AG04450 (cell line): ENCODE measurements at regions not wholly inside any gene's neighbourhood (a gene's known extent, or its start where the extent isn't known, plus 50 kb on each side); places are given as distances from the start of the nearest gene placed in this dataset.

Experiments used
- CTCF ChIA-PET: fragments of 300-600, 350-600 bp; formaldehyde crosslinking; extraction: SDS; loops from one replicate; lab custom pipeline; 2022; ENCODE audit warnings: antibody characterized with exemption, inconsistent platforms; lab: Charles Lee
- POLR2A ChIA-PET: fragments of 350-600 bp; formaldehyde crosslinking; extraction: SDS; loops from one replicate; lab custom pipeline; 2021; ENCODE audit warnings: antibody characterized with exemption, inconsistent platforms; lab: Yijun Ruan, JAX
- DNase-seq: peaks from one replicate; pipeline ENCODE4 v3.0.0-alpha.2; 2011; ENCODE audit warnings: low read depth, low spot score
- H3K27ac ChIP-seq: one replicate; pipeline ENCODE4 v1.5.1; 2012; ENCODE audit warnings: low read depth, low read length, control low read depth
- H3K27me3 ChIP-seq: one replicate; pipeline ENCODE4 v1.6.0; 2012; ENCODE audit warnings: low read length; ENCODE audit not compliant: control insufficient read depth, insufficient read depth
- H3K4me3 ChIP-seq: 2 replicates; pipeline ENCODE4 v1.5.1; 2011; ENCODE audit warnings: mild to moderate bottlenecking, low read depth, low read length, control low read depth
- H3K9me3 ChIP-seq: 2 replicates; pipeline ENCODE4 v1.5.1; 2012; ENCODE audit warnings: low read length; ENCODE audit not compliant: control insufficient read depth, insufficient read depth
- TF ChIP-seq, protein P1 (sequence below): IDR thresholded peaks from 2 replicates; pipeline ENCODE4 v1.5.1; 2011; ENCODE audit warnings: low read depth, low read length, control low read depth, inconsistent platforms

DNA sequence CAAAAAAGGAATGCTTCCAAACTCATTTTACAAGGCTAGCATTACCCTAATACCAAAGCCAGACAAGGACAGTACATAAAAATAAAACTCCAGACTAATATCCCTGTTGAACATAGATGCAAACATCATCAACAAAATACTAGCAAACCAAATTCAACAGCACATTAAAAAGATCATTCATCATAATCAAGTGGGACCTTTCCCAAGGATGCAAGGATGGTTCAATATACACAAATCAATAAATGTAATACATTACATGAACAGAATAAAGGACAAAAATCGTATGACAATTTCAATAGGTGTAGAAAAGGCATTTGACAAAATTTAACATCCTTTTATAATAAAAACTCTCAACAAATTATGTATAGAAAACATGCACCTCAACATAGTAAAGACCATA is 66.6 kb upstream of the CNR1 start:
- no peak overlapping the region for H3K4me3 ChIP-seq
- no peak overlapping the region for H3K27ac ChIP-seq
- no peak for DNase-seq
- POLR2A ChIA-PET, result no interaction called here
- no peaks in the 10 kb centered on the region for H3K27me3 ChIP-seq
- CTCF ChIA-PET, result no interaction called here
- TF ChIP-seq, protein P1, sequence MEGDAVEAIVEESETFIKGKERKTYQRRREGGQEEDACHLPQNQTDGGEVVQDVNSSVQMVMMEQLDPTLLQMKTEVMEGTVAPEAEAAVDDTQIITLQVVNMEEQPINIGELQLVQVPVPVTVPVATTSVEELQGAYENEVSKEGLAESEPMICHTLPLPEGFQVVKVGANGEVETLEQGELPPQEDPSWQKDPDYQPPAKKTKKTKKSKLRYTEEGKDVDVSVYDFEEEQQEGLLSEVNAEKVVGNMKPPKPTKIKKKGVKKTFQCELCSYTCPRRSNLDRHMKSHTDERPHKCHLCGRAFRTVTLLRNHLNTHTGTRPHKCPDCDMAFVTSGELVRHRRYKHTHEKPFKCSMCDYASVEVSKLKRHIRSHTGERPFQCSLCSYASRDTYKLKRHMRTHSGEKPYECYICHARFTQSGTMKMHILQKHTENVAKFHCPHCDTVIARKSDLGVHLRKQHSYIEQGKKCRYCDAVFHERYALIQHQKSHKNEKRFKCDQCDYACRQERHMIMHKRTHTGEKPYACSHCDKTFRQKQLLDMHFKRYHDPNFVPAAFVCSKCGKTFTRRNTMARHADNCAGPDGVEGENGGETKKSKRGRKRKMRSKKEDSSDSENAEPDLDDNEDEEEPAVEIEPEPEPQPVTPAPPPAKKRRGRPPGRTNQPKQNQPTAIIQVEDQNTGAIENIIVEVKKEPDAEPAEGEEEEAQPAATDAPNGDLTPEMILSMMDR, result no peak
- H3K9me3 ChIP-seq, result peaks cover 7% of the 10 kb centered on the region

DNA sequence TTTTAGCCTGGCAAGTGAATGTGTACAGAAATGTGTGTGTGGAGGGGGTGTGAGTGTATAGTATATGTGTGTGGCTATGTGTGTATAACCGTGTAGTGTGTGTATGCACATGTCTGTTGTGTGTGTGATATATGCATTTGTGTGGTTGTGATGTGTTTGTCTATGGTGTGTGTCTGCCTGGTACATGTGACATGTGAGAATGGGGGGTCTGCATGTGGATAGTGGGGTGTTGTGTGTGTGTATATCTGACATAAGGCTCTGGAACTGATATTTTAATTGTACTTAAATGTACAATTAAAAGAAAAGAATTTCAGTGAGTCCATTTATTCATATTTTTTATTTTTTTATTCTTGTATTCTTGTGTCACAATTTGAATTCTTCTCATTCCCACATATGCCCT is 57.2 kb upstream of the CNR1 start:
- H3K27ac ChIP-seq, result no peak overlapping the region
- H3K4me3 ChIP-seq, result no peak overlapping the region
- CTCF ChIA-PET, result no interaction called here
- POLR2A ChIA-PET, result no interaction called here
- no peak for DNase-seq
- no peaks in the 10 kb centered on the region for H3K27me3 ChIP-seq
- no peaks in the 10 kb centered on the region; the same call in 1 of the 2 replicates for H3K9me3 ChIP-seq
- TF ChIP-seq, protein P1, result no peak

DNA sequence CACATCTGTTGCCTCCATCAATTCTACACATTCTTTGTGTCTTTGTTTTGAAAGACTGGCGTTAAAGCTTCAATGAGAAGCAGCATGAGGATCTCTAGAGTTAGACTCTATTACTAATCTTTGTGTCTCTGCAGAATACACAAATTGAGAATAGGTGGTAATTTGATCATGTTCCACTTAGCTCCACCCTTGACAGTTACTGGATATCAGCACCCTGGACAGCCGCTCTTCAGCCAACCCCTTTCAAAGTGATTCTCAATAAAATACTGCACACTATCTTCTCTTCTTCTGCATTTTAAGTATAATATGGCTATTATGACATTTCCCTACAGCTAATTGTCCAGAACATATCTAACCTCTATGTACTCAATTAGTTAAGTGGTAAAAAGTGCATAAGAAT is 54.3 kb upstream of the CNR1 start:
- H3K4me3 ChIP-seq, result no peak overlapping the region
- no peaks in the 10 kb centered on the region for H3K27me3 ChIP-seq
- DNase-seq, result no peak
- ChIA-PET CTCF (no interaction called here), POLR2A (no interaction called here)
- TF ChIP-seq, protein P1, result no peak
- H3K27ac ChIP-seq, result no peak overlapping the region
- H3K9me3 ChIP-seq, result no peaks in the 10 kb centered on the region

DNA sequence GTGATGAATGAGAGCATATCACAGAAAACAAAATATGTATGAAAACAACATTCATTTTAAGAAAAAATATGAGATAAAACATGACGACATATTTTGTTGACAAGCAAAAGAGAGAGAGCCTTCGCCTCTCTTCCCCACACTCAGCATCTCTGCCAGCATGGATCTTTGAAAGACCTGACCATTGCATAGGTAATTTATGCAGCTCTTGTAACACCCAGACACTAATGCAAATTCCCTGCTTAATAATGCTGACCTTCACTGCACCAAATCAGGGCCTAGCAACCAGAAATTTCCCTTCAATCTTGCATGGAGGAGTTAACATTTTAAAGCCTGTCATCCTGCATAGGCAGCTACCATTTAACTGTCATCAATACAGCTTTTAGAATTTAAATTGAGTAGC is 50.0 kb upstream of the CNR1 start:
- no peak overlapping the region for H3K4me3 ChIP-seq
- TF ChIP-seq, protein P1, result no peak
- H3K9me3 ChIP-seq, result no peaks in the 10 kb centered on the region
- no peaks in the 10 kb centered on the region for H3K27me3 ChIP-seq
- ChIA-PET CTCF (no interaction called here), POLR2A (no interaction called here)
- no peak for DNase-seq
- H3K27ac ChIP-seq, result no peak overlapping the region
